NB4 (cell line): ENCODE measurements at regions not wholly inside any gene's neighbourhood (a gene's known extent, or its start where the extent isn't known, plus 50 kb on each side); places are given as distances from the start of the nearest gene placed in this dataset.

ENCODE experiments used
- POLR2A ChIP-seq: IDR thresholded peaks from 2 replicates; pipeline ENCODE4 v1.6.1; 2011; ENCODE audit warnings: mild to moderate bottlenecking; ENCODE audit not compliant: insufficient read length; ENCODE audit errors: extremely low read depth
- TF ChIP-seq, protein P1 (sequence below): IDR thresholded peaks from one replicate; pipeline ENCODE4 v1.5.1; 2012; ENCODE audit warnings: low read depth, low read length

DNA sequence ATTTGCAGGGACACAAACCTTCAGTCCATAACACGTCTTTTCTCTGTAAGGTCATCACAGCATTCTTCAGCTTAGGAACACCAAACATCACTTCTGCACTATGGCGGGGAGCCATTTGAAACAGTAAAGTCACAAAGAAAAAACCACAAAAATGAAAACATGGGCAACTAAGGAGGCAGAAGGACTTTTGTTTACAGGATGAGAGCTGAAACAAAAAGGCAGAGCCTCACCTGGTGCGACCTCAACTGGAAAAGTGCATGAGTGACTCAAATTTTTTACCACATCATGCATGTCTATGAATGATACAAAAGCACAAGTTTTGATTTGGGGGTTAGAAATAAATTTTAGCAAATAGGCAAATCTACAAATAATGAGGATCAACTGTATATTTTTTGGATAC is 68.2 kb upstream of the TNFAIP3 start:
- TF ChIP-seq, protein P1, sequence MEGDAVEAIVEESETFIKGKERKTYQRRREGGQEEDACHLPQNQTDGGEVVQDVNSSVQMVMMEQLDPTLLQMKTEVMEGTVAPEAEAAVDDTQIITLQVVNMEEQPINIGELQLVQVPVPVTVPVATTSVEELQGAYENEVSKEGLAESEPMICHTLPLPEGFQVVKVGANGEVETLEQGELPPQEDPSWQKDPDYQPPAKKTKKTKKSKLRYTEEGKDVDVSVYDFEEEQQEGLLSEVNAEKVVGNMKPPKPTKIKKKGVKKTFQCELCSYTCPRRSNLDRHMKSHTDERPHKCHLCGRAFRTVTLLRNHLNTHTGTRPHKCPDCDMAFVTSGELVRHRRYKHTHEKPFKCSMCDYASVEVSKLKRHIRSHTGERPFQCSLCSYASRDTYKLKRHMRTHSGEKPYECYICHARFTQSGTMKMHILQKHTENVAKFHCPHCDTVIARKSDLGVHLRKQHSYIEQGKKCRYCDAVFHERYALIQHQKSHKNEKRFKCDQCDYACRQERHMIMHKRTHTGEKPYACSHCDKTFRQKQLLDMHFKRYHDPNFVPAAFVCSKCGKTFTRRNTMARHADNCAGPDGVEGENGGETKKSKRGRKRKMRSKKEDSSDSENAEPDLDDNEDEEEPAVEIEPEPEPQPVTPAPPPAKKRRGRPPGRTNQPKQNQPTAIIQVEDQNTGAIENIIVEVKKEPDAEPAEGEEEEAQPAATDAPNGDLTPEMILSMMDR = no peak
- no peak for TF ChIP-seq POLR2A
